H1 (cell line): ENCODE measurements at regions not wholly inside any gene's neighbourhood (a gene's known extent, or its start where the extent isn't known, plus 50 kb on each side); places are given as distances from the start of the nearest gene placed in this dataset.

Source experiments
- BRCA1 ChIP-seq: IDR thresholded peaks from 2 replicates; pipeline ENCODE4 v1.6.1; 2012; ENCODE audit warnings: low read depth, low read length, improper control_type of control experiment
- CHD7 ChIP-seq: fragments of 300-600 bp; sonication (generic); IDR thresholded peaks from 2 replicates; pipeline ENCODE4 v1.7.1; 2012; ENCODE audit warnings: low read length, moderate library complexity, mild to moderate bottlenecking, inconsistent platforms; ENCODE audit not compliant: insufficient replicate concordance
- KDM1A ChIP-seq: fragments of 200-600, 300-600 bp; sonication (generic); IDR thresholded peaks from 2 replicates; pipeline ENCODE4 v1.7.1; 2016; ENCODE audit warnings: mild to moderate bottlenecking, low read length, borderline replicate concordance
- POLR2A ChIP-seq, 2 experiments: IDR thresholded peaks; 1 replicate in 1 of 2; 2 replicates in 1 of 2; pipeline ENCODE4 v1.6.1; 2011; ENCODE audit warnings: low read depth in 2 of 2, low read length in 2 of 2, mild to moderate bottlenecking in 2 of 2; ENCODE audit errors: control extremely low read depth in 1 of 2

- TF ChIP-seq CHD7 (no peak), KDM1A (no peak), BRCA1 (no peak), POLR2A (IDR thresholded peaks at IDR 0.05; ENCODE audit: control extremely low read depth in 1 of 2, low read depth in 2 of 2, low read length in 2 of 2) (no peak)
- TF ChIP-seq, all 59 proteins: peak for 0
Measured at GRCh38 chr1:233561708-233562426, 52.0 kb upstream of the KCNK1 start (continued).
